Tibial nerve (tissue), 4 donors: ENCODE measurements at regions not wholly inside any gene's neighbourhood (a gene's known extent, or its start where the extent isn't known, plus 50 kb on each side); places are given as distances from the start of the nearest gene placed in this dataset.

Experiments
- DNase-seq, 2 donors: peaks; one replicate each; pipeline ENCODE4 v3.0.0-alpha.2; 2019; ENCODE audit warnings: low spot score in 2 of 2
- H3K27ac ChIP-seq, 4 donors: fragments of 200-600 bp; sonication (generic) in 3 of 4; one replicate each; pipeline ENCODE4 v1.5.1; 2017 to 2019; ENCODE audit warnings: mild to moderate bottlenecking in 1 of 4
- H3K27me3 ChIP-seq, 2 donors: fragments of 200-600 bp; sonication (generic) in 1 of 2; one replicate each; pipeline versions ENCODE4 v1.5.1 to v1.6.0; 2017 to 2019
- H3K36me3 ChIP-seq, 3 donors: fragments of 200-600 bp; sonication (generic); one replicate each; pipeline ENCODE4 v1.5.1; 2018 to 2019
- H3K4me1 ChIP-seq, 4 donors: fragments of 200-600 bp; sonication (generic) in 3 of 4; one replicate each; pipeline ENCODE4 v1.5.1; 2017 to 2019
- H3K4me3 ChIP-seq, 4 donors: fragments of 200-600 bp; sonication (generic) in 3 of 4; one replicate each; pipeline ENCODE4 v1.5.1; 2017 to 2019; ENCODE audit warnings: mild to moderate bottlenecking in 1 of 4, moderate library complexity in 1 of 4
- H3K9me3 ChIP-seq, 4 donors: fragments of 200-600 bp; sonication (generic) in 3 of 4; one replicate each; pipeline ENCODE4 v1.5.1; 2017 to 2019
- EP300 ChIP-seq, 2 donors: sonication (generic); formaldehyde crosslinking; IDR thresholded peaks; one replicate each; pipeline ENCODE4 v1.6.1; 2017; ENCODE audit warnings: antibody characterized with exemption in 2 of 2, mild to moderate bottlenecking in 1 of 2
- POLR2A ChIP-seq, 2 donors: fragments of 450-650 bp; IDR thresholded peaks; one replicate each; pipeline ENCODE4 v1.6.1; 2017; ENCODE audit warnings: antibody characterized with exemption in 2 of 2, mild to moderate bottlenecking in 2 of 2, moderate library complexity in 2 of 2
- WGBS, 2 donors: methylation state at CpG; one replicate each; pipeline ENCODE4 v1.1.5; 2018; 5-methylcytosine and 5-hydroxymethylcytosine counted together
- TF ChIP-seq, protein P1 (sequence below), 5 experiments: fragments of 200-600 bp in 3 of 5; fragments of 450-650 bp in 2 of 5; sonication (generic) in 3 of 5; IDR thresholded peaks; one replicate each; pipeline ENCODE4 v1.5.1; 2016 to 2019; ENCODE audit warnings: antibody characterized with exemption in 5 of 5, mild to moderate bottlenecking in 3 of 5, moderate library complexity in 2 of 5

DNA sequence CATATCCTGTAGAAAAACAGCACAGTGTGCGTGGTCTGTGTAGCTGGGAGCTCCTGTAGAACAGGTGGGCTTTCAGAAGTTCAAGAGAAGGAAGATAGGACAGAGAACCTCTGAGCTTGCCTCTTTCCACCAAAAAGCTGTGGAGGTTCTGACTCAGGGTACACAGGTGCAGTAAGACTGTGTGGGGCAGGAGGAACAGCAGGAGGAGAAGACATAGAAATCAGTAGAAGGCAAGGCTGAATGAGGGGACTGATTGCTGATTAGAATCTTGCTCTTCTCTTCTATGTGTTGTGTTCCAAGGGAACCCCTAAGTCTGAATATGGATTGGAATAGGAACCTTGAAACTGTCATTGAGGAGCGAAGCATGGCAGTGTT, 122.7 kb downstream of the AKAP11 start:
- Histone ChIP-seq H3K9me3 (no peaks in the 10 kb centered on the region), H3K36me3 (no peaks in the 10 kb centered on the region), H3K4me3 (no peak overlapping the region), H3K27me3 (no peaks in the 10 kb centered on the region), H3K4me1 (peaks cover 0 to 7% (median 0%) of the 10 kb centered on the region in 4 donors), H3K27ac (no peak overlapping the region)
- TF ChIP-seq POLR2A (IDR thresholded peaks at IDR 0.05) (no peak), EP300 (IDR thresholded peaks at IDR 0.05) (no peak)
- TF ChIP-seq, protein P1, sequence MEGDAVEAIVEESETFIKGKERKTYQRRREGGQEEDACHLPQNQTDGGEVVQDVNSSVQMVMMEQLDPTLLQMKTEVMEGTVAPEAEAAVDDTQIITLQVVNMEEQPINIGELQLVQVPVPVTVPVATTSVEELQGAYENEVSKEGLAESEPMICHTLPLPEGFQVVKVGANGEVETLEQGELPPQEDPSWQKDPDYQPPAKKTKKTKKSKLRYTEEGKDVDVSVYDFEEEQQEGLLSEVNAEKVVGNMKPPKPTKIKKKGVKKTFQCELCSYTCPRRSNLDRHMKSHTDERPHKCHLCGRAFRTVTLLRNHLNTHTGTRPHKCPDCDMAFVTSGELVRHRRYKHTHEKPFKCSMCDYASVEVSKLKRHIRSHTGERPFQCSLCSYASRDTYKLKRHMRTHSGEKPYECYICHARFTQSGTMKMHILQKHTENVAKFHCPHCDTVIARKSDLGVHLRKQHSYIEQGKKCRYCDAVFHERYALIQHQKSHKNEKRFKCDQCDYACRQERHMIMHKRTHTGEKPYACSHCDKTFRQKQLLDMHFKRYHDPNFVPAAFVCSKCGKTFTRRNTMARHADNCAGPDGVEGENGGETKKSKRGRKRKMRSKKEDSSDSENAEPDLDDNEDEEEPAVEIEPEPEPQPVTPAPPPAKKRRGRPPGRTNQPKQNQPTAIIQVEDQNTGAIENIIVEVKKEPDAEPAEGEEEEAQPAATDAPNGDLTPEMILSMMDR (IDR thresholded peaks at IDR 0.05) = no peak
- DNase-seq = no peak
- WGBS, 2 donors = 42 to 96% methylated on average over 2 of the region's 2 CpGs

DNA sequence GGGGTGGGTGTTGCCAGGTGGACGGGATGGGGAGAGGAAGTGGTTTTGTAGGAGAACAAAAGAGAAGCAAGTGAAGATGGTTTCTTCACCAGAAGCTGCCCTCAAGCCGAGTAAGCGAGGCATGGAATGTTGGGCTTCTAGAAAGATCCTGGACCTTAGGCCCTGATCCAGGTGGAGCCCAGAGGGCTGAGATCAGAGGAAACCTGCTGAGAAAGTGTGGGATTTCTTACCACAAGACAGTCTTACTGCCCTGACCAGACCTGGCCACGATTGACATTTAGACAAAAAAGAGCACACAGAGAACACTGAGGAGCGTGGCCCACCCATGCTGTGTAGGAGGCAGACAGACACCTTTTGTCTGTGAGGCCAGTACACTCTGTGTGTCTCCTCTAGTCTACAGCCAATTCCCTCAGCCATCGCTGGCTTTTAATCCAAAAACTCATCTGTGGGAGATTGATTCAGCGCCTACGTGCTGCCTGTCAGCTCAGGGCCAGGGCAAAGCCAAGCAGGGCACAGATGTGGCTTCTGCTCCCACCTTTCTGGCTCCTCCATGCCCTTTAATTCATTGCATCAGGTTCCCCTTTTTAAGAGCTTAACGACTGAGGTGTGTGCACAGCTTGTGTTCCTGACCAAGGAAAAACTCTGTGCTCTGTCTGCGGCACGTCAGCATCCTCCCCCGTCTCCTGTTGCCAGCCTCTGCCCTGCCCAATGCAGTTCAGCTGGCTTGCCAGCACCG, 123.3 kb downstream of the AKAP11 start:
- H3K4me3 ChIP-seq = no peak overlapping the region
- H3K27me3 ChIP-seq = no peaks in the 10 kb centered on the region
- DNase-seq = no peak
- 77 to 78% methylated on average over 13 of the region's 13 CpGs for WGBS, 2 donors
- no peaks in the 10 kb centered on the region for H3K36me3 ChIP-seq
- no peaks in the 10 kb centered on the region for H3K9me3 ChIP-seq
- H3K4me1 ChIP-seq = peaks cover 0 to 7% (median 0%) of the 10 kb centered on the region in 4 donors
- H3K27ac ChIP-seq = no peak overlapping the region
- TF ChIP-seq POLR2A (IDR thresholded peaks at IDR 0.05) = no peak
- TF ChIP-seq EP300 (IDR thresholded peaks at IDR 0.05) = no peak
- TF ChIP-seq, protein P1 (IDR thresholded peaks at IDR 0.05) = no peak

- 80 to 97% methylated on average over 9 of the region's 9 CpGs for WGBS, 2 donors
- no peak overlapping the region for H3K4me3 ChIP-seq
- H3K4me1 ChIP-seq = peaks cover 0 to 7% (median 0%) of the 10 kb centered on the region in 4 donors
- H3K9me3 ChIP-seq = no peaks in the 10 kb centered on the region
- no peak overlapping the region for H3K27ac ChIP-seq
- no peak for TF ChIP-seq POLR2A (IDR thresholded peaks at IDR 0.05)
- H3K27me3 ChIP-seq = no peaks in the 10 kb centered on the region
- H3K36me3 ChIP-seq = no peaks in the 10 kb centered on the region
- DNase-seq = no peak
Observed at GRCh38 chr13:42396501-42396900, 124.5 kb downstream of the AKAP11 start.

- Histone ChIP-seq H3K4me1 (peaks cover 0 to 7% (median 0%) of the 10 kb centered on the region in 4 donors), H3K27me3 (no peaks in the 10 kb centered on the region), H3K36me3 (no peaks in the 10 kb centered on the region), H3K9me3 (no peaks in the 10 kb centered on the region), H3K4me3 (no peak overlapping the region), H3K27ac (no peak overlapping the region)
- DNase-seq = no peak
- TF ChIP-seq POLR2A (IDR thresholded peaks at IDR 0.05) = no peak
- TF ChIP-seq EP300 (IDR thresholded peaks at IDR 0.05) = no peak
- TF ChIP-seq, protein P1 (IDR thresholded peaks at IDR 0.05) = no peak
- WGBS, 2 donors = 74 to 91% methylated on average over 6 of the region's 6 CpGs
Observed at GRCh38 chr13:42396901-42397655, 125.1 kb downstream of the AKAP11 start.

DNA sequence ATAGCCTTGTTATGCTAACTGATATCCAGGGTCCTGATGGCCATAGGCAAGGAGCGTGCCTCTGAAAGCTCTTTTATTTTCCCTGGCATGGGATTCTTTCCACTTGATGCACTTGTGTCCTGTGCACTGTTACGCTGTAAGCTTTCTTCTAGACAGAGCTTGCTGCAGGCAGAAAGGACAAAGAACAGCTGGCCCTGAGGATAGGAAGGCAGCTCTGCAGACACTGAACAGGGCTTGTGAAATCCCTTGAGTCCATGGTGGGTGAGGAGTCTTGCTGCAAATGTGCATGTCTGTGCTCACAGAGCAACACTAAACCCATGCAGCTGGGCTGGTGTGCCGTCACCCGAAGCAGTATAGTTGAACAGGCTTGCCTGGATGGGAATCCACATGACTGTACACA, 126.6 kb downstream of the AKAP11 start:
- no peak for DNase-seq
- H3K9me3 ChIP-seq = no peaks in the 10 kb centered on the region
- 48 to 53% methylated on average over 4 of the region's 4 CpGs for WGBS, 2 donors
- H3K4me3 ChIP-seq = no peak overlapping the region
- no peaks in the 10 kb centered on the region for H3K36me3 ChIP-seq
- peaks cover 0 to 7% (median 0%) of the 10 kb centered on the region in 4 donors for H3K4me1 ChIP-seq
- no peak overlapping the region for H3K27ac ChIP-seq
- H3K27me3 ChIP-seq = no peaks in the 10 kb centered on the region
- TF ChIP-seq EP300 (IDR thresholded peaks at IDR 0.05) = no peak
- TF ChIP-seq, protein P1 (IDR thresholded peaks at IDR 0.05) = no peak
- TF ChIP-seq POLR2A (IDR thresholded peaks at IDR 0.05) = no peak
